GM10266 (cell line): ENCODE measurements at regions not wholly inside any gene's neighbourhood (a gene's known extent, or its start where the extent isn't known, plus 50 kb on each side); places are given as distances from the start of the nearest gene placed in this dataset.

ENCODE experiments used
- DNase-seq: peaks from one replicate; pipeline ENCODE4 v3.0.0; 2012; ENCODE audit errors: extremely low spot score
- TF ChIP-seq, protein P1 (sequence below): IDR thresholded peaks from 2 replicates; pipeline ENCODE4 v1.5.1; 2012; ENCODE audit warnings: mild to moderate bottlenecking, low read depth; ENCODE audit not compliant: control insufficient read depth, insufficient read depth; ENCODE audit errors: missing control alignments

- TF ChIP-seq, protein P1, sequence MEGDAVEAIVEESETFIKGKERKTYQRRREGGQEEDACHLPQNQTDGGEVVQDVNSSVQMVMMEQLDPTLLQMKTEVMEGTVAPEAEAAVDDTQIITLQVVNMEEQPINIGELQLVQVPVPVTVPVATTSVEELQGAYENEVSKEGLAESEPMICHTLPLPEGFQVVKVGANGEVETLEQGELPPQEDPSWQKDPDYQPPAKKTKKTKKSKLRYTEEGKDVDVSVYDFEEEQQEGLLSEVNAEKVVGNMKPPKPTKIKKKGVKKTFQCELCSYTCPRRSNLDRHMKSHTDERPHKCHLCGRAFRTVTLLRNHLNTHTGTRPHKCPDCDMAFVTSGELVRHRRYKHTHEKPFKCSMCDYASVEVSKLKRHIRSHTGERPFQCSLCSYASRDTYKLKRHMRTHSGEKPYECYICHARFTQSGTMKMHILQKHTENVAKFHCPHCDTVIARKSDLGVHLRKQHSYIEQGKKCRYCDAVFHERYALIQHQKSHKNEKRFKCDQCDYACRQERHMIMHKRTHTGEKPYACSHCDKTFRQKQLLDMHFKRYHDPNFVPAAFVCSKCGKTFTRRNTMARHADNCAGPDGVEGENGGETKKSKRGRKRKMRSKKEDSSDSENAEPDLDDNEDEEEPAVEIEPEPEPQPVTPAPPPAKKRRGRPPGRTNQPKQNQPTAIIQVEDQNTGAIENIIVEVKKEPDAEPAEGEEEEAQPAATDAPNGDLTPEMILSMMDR: no peak
- DNase-seq: no peak
Measured at GRCh38 chr6:95071464-95071863, 505.9 kb upstream of the MANEA start.

GRCh38 chr6:95078457-95078856 is 498.9 kb upstream of the MANEA start:
- DNase-seq: no peak
- TF ChIP-seq, protein P1: no peak

DNA sequence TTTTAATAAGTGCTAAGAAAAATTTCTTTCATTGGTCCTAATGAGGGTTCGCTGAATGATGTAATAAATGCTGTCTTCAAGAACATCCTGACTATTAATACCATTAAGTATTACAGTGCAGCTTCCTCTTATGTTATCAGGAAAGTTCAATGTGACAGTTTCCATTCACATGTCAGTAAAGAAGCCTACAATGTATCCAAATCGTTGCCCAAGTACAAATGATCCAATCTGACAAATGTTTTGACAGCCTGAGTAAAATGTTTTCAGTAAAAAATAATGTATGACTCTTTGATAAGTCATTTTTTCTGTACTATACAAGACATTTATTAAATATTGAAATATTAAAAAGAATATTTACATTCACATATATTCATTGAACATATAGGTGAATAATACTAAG is 496.1 kb upstream of the MANEA start:
- no peak for DNase-seq
- TF ChIP-seq, protein P1: no peak

DNA sequence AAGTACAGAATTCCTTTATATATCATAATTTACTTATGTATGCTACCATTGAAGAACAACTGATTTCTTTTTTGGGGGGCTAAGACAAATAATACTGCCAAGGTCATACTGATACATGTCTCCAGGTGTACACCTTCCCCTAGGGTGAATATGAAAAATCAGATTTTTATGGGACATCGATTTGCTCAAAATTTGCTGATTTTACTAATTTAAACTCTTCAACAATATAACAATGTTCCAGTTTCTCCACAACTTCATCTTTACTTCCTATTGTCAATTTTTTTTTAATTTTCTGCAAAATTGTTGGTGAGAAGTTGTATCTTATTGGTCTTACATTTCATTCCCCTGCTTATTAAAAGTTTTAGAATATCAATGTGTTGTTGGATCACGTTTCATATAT is 495.4 kb upstream of the MANEA start:
- TF ChIP-seq, protein P1: no peak
- DNase-seq: no peak

GRCh38 chr6:95083506-95083905 is 493.8 kb upstream of the MANEA start:
- TF ChIP-seq, protein P1: no peak
- DNase-seq: no peak

- no peak for DNase-seq
- TF ChIP-seq, protein P1: no peak
Measured at GRCh38 chr6:95084867-95085266, 492.5 kb upstream of the MANEA start.

- no peak for DNase-seq
- TF ChIP-seq, protein P1: no peak
Measured at GRCh38 chr6:95087394-95088097, 489.8 kb upstream of the MANEA start.
